ENCODE measurements at regions not wholly inside any gene's neighbourhood (a gene's known extent, or its start where the extent isn't known, plus 50 kb on each side); places are given as distances from the start of the nearest gene placed in this dataset.

DNA sequence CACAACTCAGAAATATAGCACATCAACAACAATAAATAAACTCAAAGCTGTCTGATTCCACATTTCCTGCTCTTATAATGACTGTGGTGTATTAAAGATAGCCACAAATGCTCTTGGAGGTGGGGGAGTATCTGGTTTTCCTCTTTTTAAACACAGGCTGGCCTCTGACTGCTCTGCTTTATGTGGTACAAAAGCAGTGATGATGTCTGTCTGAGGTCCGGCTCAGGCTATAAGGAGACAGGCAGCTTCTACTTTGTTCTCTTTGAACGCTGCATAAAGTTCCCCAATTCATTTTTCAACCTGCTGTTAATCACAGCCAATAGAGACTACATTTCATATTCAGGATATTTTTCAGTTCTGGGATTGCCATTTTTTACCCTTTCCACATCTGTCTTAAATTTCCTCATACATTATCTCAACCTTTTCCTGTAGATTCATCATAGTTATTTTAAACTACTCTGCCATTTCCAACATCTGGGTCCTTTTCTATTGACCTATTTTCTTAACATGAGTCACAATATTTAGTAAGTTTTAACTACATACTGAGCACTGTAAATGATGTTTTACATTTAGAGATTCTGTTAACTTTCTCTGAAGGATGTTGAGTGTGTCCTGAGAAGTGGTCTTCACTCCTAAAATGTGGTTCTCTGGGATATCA, 64.9 kb downstream of the CRPPA start:
- TF ChIP-seq, protein P1, sequence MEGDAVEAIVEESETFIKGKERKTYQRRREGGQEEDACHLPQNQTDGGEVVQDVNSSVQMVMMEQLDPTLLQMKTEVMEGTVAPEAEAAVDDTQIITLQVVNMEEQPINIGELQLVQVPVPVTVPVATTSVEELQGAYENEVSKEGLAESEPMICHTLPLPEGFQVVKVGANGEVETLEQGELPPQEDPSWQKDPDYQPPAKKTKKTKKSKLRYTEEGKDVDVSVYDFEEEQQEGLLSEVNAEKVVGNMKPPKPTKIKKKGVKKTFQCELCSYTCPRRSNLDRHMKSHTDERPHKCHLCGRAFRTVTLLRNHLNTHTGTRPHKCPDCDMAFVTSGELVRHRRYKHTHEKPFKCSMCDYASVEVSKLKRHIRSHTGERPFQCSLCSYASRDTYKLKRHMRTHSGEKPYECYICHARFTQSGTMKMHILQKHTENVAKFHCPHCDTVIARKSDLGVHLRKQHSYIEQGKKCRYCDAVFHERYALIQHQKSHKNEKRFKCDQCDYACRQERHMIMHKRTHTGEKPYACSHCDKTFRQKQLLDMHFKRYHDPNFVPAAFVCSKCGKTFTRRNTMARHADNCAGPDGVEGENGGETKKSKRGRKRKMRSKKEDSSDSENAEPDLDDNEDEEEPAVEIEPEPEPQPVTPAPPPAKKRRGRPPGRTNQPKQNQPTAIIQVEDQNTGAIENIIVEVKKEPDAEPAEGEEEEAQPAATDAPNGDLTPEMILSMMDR (IDR thresholded peaks at IDR 0.05): no peak
- no peak for TF ChIP-seq POLR2A (IDR thresholded peaks at IDR 0.05)

Measured in thyroid gland (tissue), 4 donors.